ENCODE measurements at regions not wholly inside any gene's neighbourhood (a gene's known extent, or its start where the extent isn't known, plus 50 kb on each side); places are given as distances from the start of the nearest gene placed in this dataset.

DNA sequence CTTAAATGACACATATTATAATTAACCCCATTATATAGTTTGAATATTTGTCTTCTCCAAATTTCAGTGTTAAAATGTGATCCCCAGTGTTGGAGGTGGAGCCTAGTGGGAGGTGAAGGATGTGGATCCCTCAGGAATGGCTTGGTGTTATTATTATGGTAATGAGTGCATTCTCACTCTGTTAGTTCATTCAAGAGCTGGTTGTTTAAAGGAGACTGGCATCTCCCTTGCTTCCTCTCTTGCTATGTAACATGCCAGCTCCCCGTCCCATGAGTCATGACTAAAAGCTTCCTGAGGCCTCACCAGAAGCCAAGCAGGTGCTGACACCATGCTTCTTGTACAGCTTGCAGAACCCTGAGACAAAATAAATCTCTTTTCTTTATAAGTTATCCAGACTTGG lies 1612.7 kb downstream of the AMY1C start:
- H3K4me1 ChIP-seq (ENCODE audit: low read length) = no peaks in the 10 kb centered on the region
- H3K79me2 ChIP-seq (ENCODE audit: low read length) = no peaks in the 10 kb centered on the region
- H2AFZ ChIP-seq (ENCODE audit: low read depth, low read length) = no peak overlapping the region
- no peak overlapping the region for H3K27ac ChIP-seq (ENCODE audit: low read length)
- no peak overlapping the region for H3K4me3 ChIP-seq (ENCODE audit: low read length)
- no peaks in the 10 kb centered on the region for H4K20me1 ChIP-seq (ENCODE audit: insufficient read depth, low read length)
- no peak overlapping the region for H3K4me2 ChIP-seq (ENCODE audit: low read length)
- TF ChIP-seq, protein P1, sequence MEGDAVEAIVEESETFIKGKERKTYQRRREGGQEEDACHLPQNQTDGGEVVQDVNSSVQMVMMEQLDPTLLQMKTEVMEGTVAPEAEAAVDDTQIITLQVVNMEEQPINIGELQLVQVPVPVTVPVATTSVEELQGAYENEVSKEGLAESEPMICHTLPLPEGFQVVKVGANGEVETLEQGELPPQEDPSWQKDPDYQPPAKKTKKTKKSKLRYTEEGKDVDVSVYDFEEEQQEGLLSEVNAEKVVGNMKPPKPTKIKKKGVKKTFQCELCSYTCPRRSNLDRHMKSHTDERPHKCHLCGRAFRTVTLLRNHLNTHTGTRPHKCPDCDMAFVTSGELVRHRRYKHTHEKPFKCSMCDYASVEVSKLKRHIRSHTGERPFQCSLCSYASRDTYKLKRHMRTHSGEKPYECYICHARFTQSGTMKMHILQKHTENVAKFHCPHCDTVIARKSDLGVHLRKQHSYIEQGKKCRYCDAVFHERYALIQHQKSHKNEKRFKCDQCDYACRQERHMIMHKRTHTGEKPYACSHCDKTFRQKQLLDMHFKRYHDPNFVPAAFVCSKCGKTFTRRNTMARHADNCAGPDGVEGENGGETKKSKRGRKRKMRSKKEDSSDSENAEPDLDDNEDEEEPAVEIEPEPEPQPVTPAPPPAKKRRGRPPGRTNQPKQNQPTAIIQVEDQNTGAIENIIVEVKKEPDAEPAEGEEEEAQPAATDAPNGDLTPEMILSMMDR (IDR thresholded peaks at IDR 0.05; ENCODE audit: low read depth, low read length) = no peak
- no peaks in the 10 kb centered on the region for H3K9me3 ChIP-seq (ENCODE audit: insufficient read depth, low read length)
- H3K36me3 ChIP-seq (replicated peaks; ENCODE audit: low read depth, low read length) = no peaks in the 10 kb centered on the region
- no peak overlapping the region for H3K9ac ChIP-seq (ENCODE audit: low read length)
- no peaks in the 10 kb centered on the region for H3K27me3 ChIP-seq (ENCODE audit: low read depth, low read length)

DNA sequence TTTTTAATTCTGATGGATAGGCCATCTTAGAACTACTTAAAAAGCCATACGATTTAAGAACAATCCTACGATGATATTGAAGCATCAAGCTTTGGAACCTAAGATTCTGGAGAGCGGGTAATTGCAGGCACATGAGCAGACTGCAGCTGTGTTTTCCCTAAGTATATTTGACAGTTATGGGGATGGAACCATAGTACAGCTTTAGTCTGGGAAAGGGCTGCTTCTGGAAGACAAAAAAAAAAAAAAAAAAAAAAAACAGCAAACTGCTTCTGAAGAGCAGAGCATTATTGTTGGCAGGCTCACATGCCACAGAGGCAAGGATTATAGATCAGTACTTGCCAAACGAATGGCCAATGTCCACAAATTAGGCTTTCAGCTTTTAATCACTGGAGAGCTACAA lies 1618.7 kb downstream of the AMY1C start:
- no peak overlapping the region for H3K4me3 ChIP-seq (ENCODE audit: low read length)
- no peaks in the 10 kb centered on the region for H4K20me1 ChIP-seq (ENCODE audit: insufficient read depth, low read length)
- H3K79me2 ChIP-seq (ENCODE audit: low read length) = no peaks in the 10 kb centered on the region
- H2AFZ ChIP-seq (ENCODE audit: low read depth, low read length) = no peak overlapping the region
- H3K27me3 ChIP-seq (ENCODE audit: low read depth, low read length) = no peaks in the 10 kb centered on the region
- H3K9me3 ChIP-seq (ENCODE audit: insufficient read depth, low read length) = no peaks in the 10 kb centered on the region
- no peaks in the 10 kb centered on the region for H3K36me3 ChIP-seq (replicated peaks; ENCODE audit: low read depth, low read length)
- TF ChIP-seq, protein P1 (IDR thresholded peaks at IDR 0.05; ENCODE audit: low read depth, low read length) = no peak
- no peak for TF ChIP-seq EZH2phosphoT487 (IDR thresholded peaks at IDR 0.05; ENCODE audit: low read depth)
- no peak overlapping the region for H3K4me2 ChIP-seq (ENCODE audit: low read length)
- no peaks in the 10 kb centered on the region for H3K4me1 ChIP-seq (ENCODE audit: low read length)
- no peak overlapping the region for H3K27ac ChIP-seq (ENCODE audit: low read length)
- H3K9ac ChIP-seq (ENCODE audit: low read length) = no peak overlapping the region

- H4K20me1 ChIP-seq (ENCODE audit: insufficient read depth, low read length) = no peaks in the 10 kb centered on the region
- H3K4me1 ChIP-seq (ENCODE audit: low read length) = no peaks in the 10 kb centered on the region
- H3K27me3 ChIP-seq (ENCODE audit: low read depth, low read length) = no peaks in the 10 kb centered on the region
- no peak for TF ChIP-seq EZH2phosphoT487 (IDR thresholded peaks at IDR 0.05; ENCODE audit: low read depth)
- TF ChIP-seq, protein P1 (IDR thresholded peaks at IDR 0.05; ENCODE audit: low read depth, low read length) = no peak
- H3K79me2 ChIP-seq (ENCODE audit: low read length) = no peaks in the 10 kb centered on the region
- H3K27ac ChIP-seq (ENCODE audit: low read length) = no peak overlapping the region
- H3K4me3 ChIP-seq (ENCODE audit: low read length) = no peak overlapping the region
- H3K9me3 ChIP-seq (ENCODE audit: insufficient read depth, low read length) = no peaks in the 10 kb centered on the region
- no peaks in the 10 kb centered on the region for H3K36me3 ChIP-seq (replicated peaks; ENCODE audit: low read depth, low read length)
- no peak overlapping the region for H2AFZ ChIP-seq (ENCODE audit: low read depth, low read length)
- H3K4me2 ChIP-seq (ENCODE audit: low read length) = no peak overlapping the region
- no peak overlapping the region for H3K9ac ChIP-seq (ENCODE audit: low read length)
These were observed 1624.0 kb downstream of the AMY1C start for GRCh38 chr1:105373681-105374080.

- Histone ChIP-seq H3K27ac (ENCODE audit: low read length) (no peak overlapping the region), H3K9me3 (ENCODE audit: insufficient read depth, low read length) (no peaks in the 10 kb centered on the region), H2AFZ (ENCODE audit: low read depth, low read length) (no peak overlapping the region), H3K79me2 (ENCODE audit: low read length) (no peaks in the 10 kb centered on the region), H3K4me3 (ENCODE audit: low read length) (no peak overlapping the region), H3K9ac (ENCODE audit: low read length) (no peak overlapping the region), H3K36me3 (replicated peaks; ENCODE audit: low read depth, low read length) (no peaks in the 10 kb centered on the region), H3K27me3 (ENCODE audit: low read depth, low read length) (no peaks in the 10 kb centered on the region), H4K20me1 (ENCODE audit: insufficient read depth, low read length) (no peaks in the 10 kb centered on the region), H3K4me2 (ENCODE audit: low read length) (no peak overlapping the region), H3K4me1 (ENCODE audit: low read length) (no peaks in the 10 kb centered on the region)
- TF ChIP-seq, protein P1 (IDR thresholded peaks at IDR 0.05; ENCODE audit: low read depth, low read length) = no peak
- TF ChIP-seq EZH2phosphoT487 (IDR thresholded peaks at IDR 0.05; ENCODE audit: low read depth) = no peak
These were observed 1636.8 kb downstream of the AMY1C start for GRCh38 chr1:105386489-105386888.

All from OCI-LY3 (cell line).